ENCODE measurements at regions not wholly inside any gene's neighbourhood (a gene's known extent, or its start where the extent isn't known, plus 50 kb on each side); places are given as distances from the start of the nearest gene placed in this dataset.

- TF ChIP-seq, protein P1, sequence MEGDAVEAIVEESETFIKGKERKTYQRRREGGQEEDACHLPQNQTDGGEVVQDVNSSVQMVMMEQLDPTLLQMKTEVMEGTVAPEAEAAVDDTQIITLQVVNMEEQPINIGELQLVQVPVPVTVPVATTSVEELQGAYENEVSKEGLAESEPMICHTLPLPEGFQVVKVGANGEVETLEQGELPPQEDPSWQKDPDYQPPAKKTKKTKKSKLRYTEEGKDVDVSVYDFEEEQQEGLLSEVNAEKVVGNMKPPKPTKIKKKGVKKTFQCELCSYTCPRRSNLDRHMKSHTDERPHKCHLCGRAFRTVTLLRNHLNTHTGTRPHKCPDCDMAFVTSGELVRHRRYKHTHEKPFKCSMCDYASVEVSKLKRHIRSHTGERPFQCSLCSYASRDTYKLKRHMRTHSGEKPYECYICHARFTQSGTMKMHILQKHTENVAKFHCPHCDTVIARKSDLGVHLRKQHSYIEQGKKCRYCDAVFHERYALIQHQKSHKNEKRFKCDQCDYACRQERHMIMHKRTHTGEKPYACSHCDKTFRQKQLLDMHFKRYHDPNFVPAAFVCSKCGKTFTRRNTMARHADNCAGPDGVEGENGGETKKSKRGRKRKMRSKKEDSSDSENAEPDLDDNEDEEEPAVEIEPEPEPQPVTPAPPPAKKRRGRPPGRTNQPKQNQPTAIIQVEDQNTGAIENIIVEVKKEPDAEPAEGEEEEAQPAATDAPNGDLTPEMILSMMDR (IDR thresholded peaks at IDR 0.05; ENCODE audit: low read depth, low read length): no peak
- no peak for TF ChIP-seq EZH2phosphoT487 (IDR thresholded peaks at IDR 0.05; ENCODE audit: low read depth)
Observed at GRCh38 chr20:56718816-56719215, 89.7 kb downstream of the TFAP2C start.
